GM04503 (cell line): ENCODE measurements at regions not wholly inside any gene's neighbourhood (a gene's known extent, or its start where the extent isn't known, plus 50 kb on each side); places are given as distances from the start of the nearest gene placed in this dataset.

Experiments used
- DNase-seq: peaks from one replicate; pipeline ENCODE4 v3.0.0-alpha.2; 2012; ENCODE audit warnings: low read depth

DNA sequence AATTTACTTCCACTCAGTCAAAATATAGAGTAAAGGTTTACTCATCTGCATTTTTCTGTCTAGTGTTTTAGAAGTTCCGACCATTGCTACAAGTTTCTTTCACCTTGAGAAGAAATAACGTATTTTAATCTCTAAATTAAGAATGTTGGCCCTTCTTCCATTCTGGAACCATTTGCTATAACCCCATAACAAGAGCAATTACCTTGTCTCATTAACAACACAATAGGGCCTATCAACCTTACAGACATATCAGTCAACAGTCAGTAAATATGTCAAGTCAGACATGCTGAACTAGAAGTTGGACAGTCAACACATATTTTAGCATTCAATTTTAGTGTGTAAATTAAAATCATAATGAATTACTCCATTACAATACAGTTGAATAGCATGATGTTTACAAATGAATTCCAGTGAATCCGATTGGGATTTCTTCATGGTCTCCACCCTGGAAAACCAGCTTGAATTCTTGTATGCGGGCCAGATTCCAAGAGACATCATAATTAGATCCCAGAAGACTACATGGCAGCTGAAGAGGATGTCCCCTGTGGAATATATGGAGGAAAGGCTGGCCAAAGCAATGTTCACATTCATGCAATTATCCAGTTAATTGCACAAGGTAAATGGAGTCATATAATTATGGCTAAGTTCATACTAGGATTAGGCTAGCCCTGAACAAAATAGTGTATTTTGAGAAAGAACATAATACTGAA is 196.2 kb upstream of the TARS1 start:
- DNase-seq = no peak

- DNase-seq = no peak
These were observed 186.2 kb upstream of the TARS1 start for GRCh38 chr5:33254579-33254978.

GRCh38 chr5:33257807-33258429 is 182.8 kb upstream of the TARS1 start:
- peak; percentile 68 for DNase-seq

DNA sequence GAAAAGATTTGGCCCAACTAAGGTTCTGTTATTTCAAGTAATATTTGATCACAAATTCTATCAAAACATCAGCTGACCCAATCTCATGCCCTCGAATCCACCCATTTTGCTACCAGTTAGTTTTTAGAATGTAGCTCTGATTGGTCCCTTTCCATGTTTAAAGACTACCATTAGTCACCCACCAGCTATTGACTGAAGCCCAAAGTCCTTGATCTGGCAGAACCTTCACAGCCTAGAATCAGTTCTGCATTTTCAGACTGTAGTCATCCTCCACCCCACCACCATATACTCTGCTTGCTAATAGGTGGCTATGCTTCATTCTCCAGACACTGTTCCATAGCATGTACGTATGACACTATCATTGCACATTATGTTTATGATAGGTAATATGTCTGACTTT is 182.2 kb upstream of the TARS1 start:
- no peak for DNase-seq

DNA sequence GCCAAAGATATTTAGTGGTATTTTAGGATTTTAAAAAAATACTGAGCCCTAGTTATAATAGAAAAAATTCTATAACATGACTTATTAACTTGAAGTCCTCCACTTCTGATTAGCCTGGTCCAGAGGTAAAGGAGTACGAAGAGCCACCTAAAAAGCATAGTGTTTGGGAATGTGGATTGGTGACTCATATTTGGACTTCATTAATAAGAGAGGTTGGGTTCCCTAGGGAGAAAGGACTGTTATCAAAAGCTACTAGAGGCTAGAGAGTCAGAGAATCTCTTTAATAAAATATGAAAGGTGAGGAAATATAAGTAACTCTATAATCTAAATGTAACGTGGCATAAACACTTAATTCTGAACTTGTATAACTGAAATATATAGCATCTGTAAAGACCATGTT is 180.7 kb upstream of the TARS1 start:
- DNase-seq = no peak

DNA sequence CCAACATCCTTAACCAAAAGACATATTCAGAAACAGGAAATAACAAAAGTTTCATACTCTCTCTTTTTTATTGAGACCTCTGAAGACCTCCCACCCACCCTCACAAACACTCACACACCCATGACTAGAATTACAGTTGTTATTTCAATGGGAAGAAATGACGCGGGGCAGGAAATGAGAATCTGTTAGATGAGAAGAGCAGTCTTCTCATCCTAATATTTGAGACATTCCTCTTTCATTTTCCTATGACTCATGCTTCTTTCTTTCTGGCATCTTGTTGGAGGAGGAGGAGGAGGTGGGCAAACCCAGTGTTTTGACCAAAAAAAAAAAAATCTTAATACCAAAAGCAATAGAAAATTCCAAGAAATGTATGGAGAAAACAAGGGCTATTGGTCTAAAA is 179.5 kb upstream of the TARS1 start:
- DNase-seq = no peak

GRCh38 chr5:33261747-33262146 is 179.0 kb upstream of the TARS1 start:
- DNase-seq = no peak

- DNase-seq = no peak
These were observed 173.0 kb upstream of the TARS1 start for GRCh38 chr5:33267801-33268200.

- no peak for DNase-seq
These were observed 172.4 kb upstream of the TARS1 start for GRCh38 chr5:33268374-33268773.

GRCh38 chr5:33270671-33271070 is 170.1 kb upstream of the TARS1 start:
- no peak for DNase-seq

DNA sequence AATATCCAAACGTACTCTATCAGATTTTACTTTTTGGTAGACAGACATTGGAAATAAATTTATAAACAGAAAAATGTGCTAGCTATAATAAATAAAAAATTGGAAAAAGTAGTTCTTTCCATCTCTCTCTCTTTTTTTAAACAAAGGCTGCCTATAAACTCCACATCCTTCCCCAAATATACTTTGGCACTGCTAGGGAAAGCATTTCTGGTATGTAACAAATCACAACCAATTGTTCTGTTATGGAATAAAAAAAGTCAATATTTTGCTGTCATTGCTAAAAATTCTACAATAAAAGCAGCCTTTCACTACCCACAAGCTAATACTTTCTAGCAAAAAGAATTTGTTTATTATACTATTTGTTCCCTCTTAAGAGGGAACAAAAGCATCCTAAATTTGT is 169.2 kb upstream of the TARS1 start:
- DNase-seq = no peak

- peak; percentile 78 for DNase-seq
These were observed 168.5 kb upstream of the TARS1 start for GRCh38 chr5:33272288-33272687.

DNA sequence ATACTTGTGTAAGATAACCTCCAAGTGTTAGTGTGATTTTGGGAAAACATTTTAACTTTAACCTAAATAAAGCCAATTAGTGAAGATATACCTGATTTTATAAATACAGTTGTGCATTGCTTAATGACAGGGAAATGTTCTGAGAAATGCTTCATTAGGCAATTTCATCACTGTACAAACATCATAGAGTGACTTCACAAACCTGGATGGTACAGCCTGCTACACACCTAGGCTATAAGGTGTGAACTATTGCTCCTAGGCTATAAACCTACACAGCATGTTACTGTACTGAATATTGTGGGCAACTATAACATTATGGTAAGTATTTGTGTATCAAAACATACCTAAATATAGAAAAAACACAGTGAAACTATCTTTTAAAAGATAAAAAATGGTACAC is 166.8 kb upstream of the TARS1 start:
- DNase-seq = no peak

DNA sequence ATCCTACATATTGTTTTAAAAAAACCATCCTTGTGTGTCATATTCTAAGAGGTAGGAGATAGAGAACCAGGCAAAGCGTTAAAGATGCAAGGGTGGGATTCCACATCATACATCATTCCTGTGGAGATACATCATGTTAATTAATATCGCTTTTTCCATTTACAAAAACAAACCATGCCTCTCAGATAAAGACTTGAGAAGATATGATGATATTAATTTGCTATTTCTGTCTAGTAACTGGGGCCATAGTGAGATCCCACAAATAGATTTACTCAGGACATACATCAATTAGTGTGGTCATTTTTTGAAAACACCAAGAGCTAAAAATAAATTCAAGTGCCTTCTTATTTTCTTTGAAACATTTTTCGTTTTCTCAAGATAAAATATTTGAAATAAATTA is 165.4 kb upstream of the TARS1 start:
- DNase-seq = no peak

DNA sequence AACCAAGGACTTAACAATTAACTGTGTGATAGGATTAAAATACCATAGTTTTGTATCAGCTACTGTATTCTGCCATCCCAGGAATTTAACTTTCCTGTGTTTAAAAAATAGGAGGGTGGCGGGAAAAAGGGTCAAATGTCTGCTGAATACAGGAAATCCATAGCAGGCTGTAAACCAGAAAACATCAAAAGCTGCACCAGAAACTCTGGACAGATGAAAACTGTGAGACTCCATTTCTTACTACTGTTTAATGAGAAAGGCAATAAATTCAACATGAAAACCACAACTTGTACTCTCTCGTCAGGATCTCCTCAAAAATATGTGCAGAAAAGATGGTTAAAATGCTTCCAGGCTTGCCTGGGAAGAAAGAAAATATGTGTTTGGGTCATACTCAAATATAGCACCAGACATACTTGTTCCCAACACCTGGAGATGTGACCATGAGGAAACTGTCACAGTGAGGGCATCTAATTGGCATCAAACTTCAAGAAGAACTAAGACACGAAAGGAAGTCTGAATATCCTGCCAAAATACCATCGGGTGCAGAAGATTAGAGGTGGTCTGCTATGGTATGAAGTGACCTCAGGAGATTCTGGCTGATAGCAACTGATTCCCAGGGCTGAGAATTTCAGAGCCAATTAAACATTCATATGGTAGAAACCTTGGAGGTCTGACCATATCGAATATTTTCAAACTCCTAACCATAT is 164.7 kb upstream of the TARS1 start:
- peak; percentile 86 for DNase-seq

DNA sequence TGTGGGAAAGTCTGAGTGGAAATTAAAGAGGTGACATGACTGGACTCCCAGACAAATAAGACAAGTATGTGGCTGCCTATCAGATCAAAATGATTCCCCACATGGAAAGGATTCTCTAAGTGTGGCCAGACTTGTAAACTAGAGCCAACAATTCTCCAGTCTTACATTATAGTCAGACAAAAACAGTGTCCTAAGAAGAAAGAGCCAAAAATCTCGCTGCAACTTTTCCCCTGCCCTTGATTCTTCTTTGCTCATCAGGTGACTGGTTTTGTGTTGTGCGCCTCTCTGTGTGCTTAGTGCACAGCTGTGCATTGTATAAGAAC is 164.2 kb upstream of the TARS1 start:
- no peak for DNase-seq

DNA sequence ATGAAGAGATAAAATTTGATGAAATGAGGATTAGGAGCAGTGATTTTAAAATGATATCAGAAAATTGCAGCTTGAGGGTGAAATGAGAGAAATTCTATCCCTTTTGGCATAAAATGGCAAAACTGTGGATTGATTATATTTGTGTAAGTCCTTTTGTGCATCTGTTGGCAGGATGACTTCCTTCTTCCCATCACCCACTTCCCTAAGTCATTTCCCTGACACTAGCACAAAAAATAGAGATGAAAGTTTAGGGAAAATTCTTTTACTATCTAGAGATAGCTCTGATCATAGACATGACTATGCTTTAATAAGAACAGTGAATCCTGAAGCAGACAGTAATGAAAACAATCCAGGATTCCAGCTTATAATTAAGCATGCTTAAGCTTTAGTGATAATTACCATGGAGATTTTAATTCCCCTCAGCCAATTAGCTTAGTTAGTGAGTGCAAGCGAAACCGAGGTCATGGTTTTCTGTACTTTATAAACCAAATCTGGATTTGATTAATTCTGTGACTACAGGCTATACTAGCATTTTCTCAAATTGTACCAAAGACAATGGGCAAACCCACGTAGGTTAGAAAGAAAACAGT is 163.6 kb upstream of the TARS1 start:
- no peak for DNase-seq

- DNase-seq = no peak
These were observed 159.3 kb upstream of the TARS1 start for GRCh38 chr5:33281431-33281843.

DNA sequence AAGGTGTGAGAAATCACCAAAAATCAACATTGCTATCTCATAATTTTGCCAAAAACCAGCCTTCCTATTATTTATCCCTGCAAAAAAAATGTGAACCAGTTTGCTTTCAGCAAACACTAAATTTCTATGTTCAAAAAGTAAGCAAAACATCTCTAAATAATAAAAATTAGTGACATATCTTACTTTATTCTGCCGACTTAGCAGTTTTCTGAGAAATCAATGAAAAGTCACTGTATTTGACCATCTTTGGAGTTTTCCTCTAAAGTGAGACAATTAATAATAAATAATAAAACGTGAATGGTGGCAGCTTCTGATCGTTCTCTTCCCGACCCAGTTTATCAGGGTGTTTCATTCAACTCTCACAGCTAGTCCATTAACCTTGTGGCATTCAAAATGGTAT is 158.6 kb upstream of the TARS1 start:
- DNase-seq = no peak

DNA sequence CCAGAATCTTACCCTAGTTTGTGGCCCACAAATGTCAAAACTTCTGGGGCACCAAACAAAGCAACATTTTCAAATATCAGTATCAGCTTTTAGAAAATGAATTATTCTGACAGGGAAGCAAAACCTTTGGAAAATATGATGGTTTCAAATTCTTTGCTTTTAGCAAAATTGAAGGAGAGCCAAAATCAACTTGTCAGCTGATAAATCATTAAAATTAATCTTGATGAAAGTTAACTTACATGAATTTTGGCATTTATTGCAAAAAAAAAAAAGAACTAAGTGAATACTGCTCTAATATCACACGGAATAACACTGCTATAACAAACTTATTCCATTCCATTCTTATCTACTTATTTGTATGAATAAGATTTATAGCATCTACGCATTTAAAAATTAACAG is 158.1 kb upstream of the TARS1 start:
- no peak for DNase-seq

DNA sequence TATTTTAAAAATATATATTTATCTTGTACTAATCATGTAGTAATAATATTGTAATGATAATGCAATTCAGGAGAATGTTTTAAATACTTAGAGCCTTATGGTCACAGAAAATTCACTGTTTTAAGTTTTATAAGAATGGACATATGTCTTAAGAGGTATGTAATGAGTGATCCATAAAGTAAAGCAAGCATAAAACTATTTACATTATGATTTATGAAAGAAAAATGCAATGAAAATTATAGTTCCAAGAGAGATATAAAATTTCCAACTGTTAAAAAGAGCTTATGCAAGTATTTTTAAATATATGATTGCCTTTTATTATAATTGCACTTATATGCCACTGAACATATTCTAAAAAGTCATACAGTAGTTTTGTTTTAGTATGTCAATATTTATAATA is 157.5 kb upstream of the TARS1 start:
- DNase-seq = no peak

DNA sequence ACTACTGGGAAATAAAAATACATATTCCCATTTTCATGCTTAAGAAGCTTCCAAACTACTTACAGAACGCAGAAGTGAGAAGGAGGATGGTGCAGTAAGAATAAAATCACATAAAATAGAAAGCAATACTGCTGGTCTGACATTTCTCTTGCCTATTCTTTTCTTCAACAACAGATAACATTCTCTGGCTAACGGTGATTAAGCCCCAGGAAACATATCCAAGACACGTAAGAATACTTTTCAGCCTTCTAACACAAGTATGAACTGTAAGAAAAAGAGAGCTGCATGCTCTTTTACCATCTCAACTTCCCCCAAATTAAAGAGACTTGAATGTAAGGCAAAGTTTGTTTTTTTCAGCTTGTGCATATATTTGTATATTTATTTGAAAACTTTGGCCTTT is 156.1 kb upstream of the TARS1 start:
- DNase-seq = no peak

- no peak for DNase-seq
These were observed 153.5 kb upstream of the TARS1 start for GRCh38 chr5:33287242-33287641.
